Prostate gland (tissue), 2 donors: ENCODE measurements at regions not wholly inside any gene's neighbourhood (a gene's known extent, or its start where the extent isn't known, plus 50 kb on each side); places are given as distances from the start of the nearest gene placed in this dataset.

Experiments used
- CTCF ChIP-seq, 4 experiments: fragments of 200-600 bp in 2 of 4; fragments of 450-650 bp in 2 of 4; sonication (generic) in 2 of 4; IDR thresholded peaks; 1 replicate in 3 of 4; 2 replicates in 1 of 4; pipeline ENCODE4 v1.5.1; 2016 to 2019; ENCODE audit warnings: antibody characterized with exemption in 4 of 4, mild to moderate bottlenecking in 2 of 4, moderate library complexity in 2 of 4
- POLR2AphosphoS5 ChIP-seq: sonication (generic); formaldehyde crosslinking; IDR thresholded peaks from one replicate; pipeline ENCODE4 v1.6.1; 2017; ENCODE audit warnings: antibody characterized with exemption

- TF ChIP-seq CTCF (IDR thresholded peaks at IDR 0.05) = no peak
- TF ChIP-seq POLR2AphosphoS5 = no peak
Measured at GRCh38 chr13:112144616-112145550, 77.9 kb downstream of the SOX1 start.
